CD4-positive, alpha-beta T cell (primary cell): ENCODE measurements at regions not wholly inside any gene's neighbourhood (a gene's known extent, or its start where the extent isn't known, plus 50 kb on each side); places are given as distances from the start of the nearest gene placed in this dataset.
A peak's percentile ranks its signal among the peaks of the same experiment; 100 is the strongest.

Source experiments
- ATAC-seq: fragments of 200-7000 bp; cut with Tn5 transposase; one replicate; pipeline ENCODE4 v1.10.0; 2022; ENCODE audit warnings: mild to moderate bottlenecking; ENCODE audit not compliant: poor library complexity
- CTCF ChIA-PET: fragments of 350-600 bp; sonication (Branson Sonifier 250); formaldehyde crosslinking; loops from one replicate; lab custom pipeline; 2021; ENCODE audit warnings: antibody characterized with exemption, inconsistent platforms; lab: Charles Lee
- POLR2A ChIA-PET: fragments of 350-600 bp; sonication (Branson Sonifier 250); formaldehyde crosslinking; loops from one replicate; lab custom pipeline; 2021; ENCODE audit warnings: antibody characterized with exemption, inconsistent platforms; lab: Charles Lee
- DNase-seq, 14 experiments: peaks; one replicate each; pipeline ENCODE4 v3.0.0-alpha.2; 2013 to 2020; ENCODE audit warnings: mixed read lengths in 2 of 14
- H3K27ac ChIP-seq, 2 donors: one replicate each; pipeline versions ENCODE4 v1.5.1 to v1.7.0; 2013; ENCODE audit warnings: low read length in 2 of 2, low read depth in 1 of 2, mild to moderate bottlenecking in 1 of 2
- H3K27me3 ChIP-seq, 2 experiments: 1 replicate in 1 of 2; 2 replicates in 1 of 2; pipeline versions ENCODE4 v1.6.1 to v1.7.0; 2013; ENCODE audit warnings: low read length in 2 of 2, control low read depth in 1 of 2, mild to moderate bottlenecking in 1 of 2, moderate library complexity in 1 of 2; ENCODE audit not compliant: insufficient read depth in 2 of 2, control insufficient read depth in 1 of 2
- H3K36me3 ChIP-seq: one replicate; pipeline ENCODE4 v1.6.1; 2013; ENCODE audit warnings: low read length, control low read depth; ENCODE audit not compliant: insufficient read depth
- H3K4me1 ChIP-seq: one replicate; pipeline ENCODE4 v1.6.1; 2013; ENCODE audit warnings: low read length, control low read depth; ENCODE audit not compliant: insufficient read depth
- H3K4me3 ChIP-seq: one replicate; pipeline ENCODE4 v1.5.1; 2013; ENCODE audit warnings: mild to moderate bottlenecking, low read length, moderate library complexity
- H3K9me3 ChIP-seq, 2 experiments: 1 replicate in 1 of 2; 2 replicates in 1 of 2; pipeline versions ENCODE4 v1.6.1 to v1.7.0; 2013; ENCODE audit warnings: low read length in 2 of 2, mild to moderate bottlenecking in 2 of 2, control low read depth in 1 of 2, moderate library complexity in 1 of 2; ENCODE audit not compliant: control insufficient read depth in 1 of 2, insufficient read depth in 1 of 2
- H3K27ac Mint-ChIP-seq: one replicate; pipeline ENCODE4 v1.8.0; 2020; ENCODE audit warnings: mixed read lengths
- H3K27me3 Mint-ChIP-seq: one replicate; pipeline ENCODE4 v1.8.0; 2021; ENCODE audit warnings: mixed read lengths
- H3K36me3 Mint-ChIP-seq: one replicate; pipeline ENCODE4 v1.8.0; 2021; ENCODE audit warnings: low read depth, mixed read lengths
- H3K4me1 Mint-ChIP-seq: one replicate; pipeline ENCODE4 v1.8.0; 2021; ENCODE audit warnings: low read depth, mixed read lengths
- H3K4me3 Mint-ChIP-seq: one replicate; pipeline ENCODE4 v1.8.0; 2020; ENCODE audit warnings: mild to moderate bottlenecking, mixed read lengths
- H3K9me3 Mint-ChIP-seq: one replicate; pipeline ENCODE4 v1.8.0; 2020; ENCODE audit warnings: mixed read lengths
- CTCF ChIP-seq: fragments of 200-600 bp; IDR thresholded peaks from one replicate; pipeline ENCODE4 v1.8.0; 2022; ENCODE audit warnings: antibody characterized with exemption, mild to moderate bottlenecking
- intact Hi-C, 2 experiments: fragments of 100-400 bp; cut with DNase I in 1 of 2; cut with micrococcal nuclease in 1 of 2; formaldehyde crosslinking; loops; one replicate each; pipeline versions ENCODE4 v1.15.1 to v1.9.0; 2023 to 2025; cut with DNase I, micrococcal nuclease

DNA sequence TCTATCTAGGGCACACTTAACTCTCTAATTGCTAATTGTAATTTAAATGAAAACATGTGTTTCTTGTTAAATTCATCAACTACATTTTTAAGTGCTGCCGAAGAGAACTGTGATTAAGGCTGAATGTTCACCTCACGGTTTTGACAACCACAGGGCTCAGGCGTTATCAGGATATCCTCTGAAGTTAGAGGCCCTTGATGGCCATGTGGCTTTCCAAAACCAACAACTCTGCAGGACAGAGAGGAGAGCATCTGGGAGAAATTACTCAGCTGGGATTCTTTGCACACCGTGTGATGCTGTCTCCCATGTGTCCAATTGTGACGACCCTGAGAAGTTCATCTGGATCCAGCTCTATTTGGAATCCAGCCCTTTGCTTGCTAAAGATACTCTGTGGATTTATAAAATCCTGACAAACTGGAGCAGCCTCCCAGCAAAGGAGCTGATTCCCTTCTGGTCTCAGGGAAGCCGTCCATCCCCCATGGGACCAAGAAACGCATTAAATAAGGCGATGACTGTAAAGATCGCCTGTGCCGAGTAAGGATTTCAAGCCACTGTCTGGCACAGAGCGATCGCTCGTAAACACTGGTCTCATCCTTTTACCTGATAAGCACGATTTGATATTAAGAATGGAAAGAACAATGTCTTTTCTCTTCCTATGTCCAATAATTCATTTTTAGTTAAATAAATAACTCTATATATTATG, 401.1 kb downstream of the CD83 start:
- intact Hi-C loops = no loop called here
- no peak overlapping the region for H3K27ac Mint-ChIP-seq
- CTCF ChIA-PET = no interaction called here

DNA sequence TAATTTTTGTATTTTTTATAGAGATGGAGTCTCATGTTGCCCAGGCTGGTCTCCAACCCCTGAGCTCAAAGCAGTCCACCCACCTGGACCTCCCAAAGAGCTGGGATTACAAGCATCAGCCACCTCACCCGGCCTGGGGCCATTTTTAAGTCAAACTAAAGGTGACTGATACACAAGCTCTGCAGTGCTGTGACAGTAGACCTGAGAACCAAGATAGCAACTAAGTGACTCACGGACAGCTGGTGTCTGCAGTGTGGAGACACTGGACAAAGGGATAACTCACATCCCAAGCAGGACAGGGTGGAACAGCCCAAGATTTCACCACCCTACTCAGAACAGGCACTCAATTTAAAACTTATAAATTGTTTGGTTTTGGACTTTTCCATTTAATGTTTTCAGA, 402.5 kb downstream of the CD83 start:
- Mint-ChIP-seq H3K4me3 (no peak overlapping the region), H3K27ac (no peak overlapping the region), H3K36me3 (no peaks in the 10 kb centered on the region), H3K9me3 (no peaks in the 10 kb centered on the region), H3K4me1 (no peaks in the 10 kb centered on the region), H3K27me3 (no peaks in the 10 kb centered on the region)
- ATAC-seq (no peak), DNase-seq (peak in 1 of 14 experiments; percentile 21)
- POLR2A ChIA-PET = interaction anchor here (0.7 kb wide), 1 partner anchor 353 kb away, joined by 3 read pairs; no protein-coding TSS in a partner anchor
- CTCF ChIA-PET = no interaction called here
- H3K36me3 ChIP-seq = no peaks in the 10 kb centered on the region
- no peak overlapping the region for H3K4me3 ChIP-seq
- no peaks in the 10 kb centered on the region for H3K27me3 ChIP-seq
- no peaks in the 10 kb centered on the region for H3K4me1 ChIP-seq
- intact Hi-C loops = no loop called here
- TF ChIP-seq CTCF = no peak
- H3K9me3 ChIP-seq = peaks cover 0 to 4% of the 10 kb centered on the region in 2 experiments
- no peak overlapping the region for H3K27ac ChIP-seq

More for the DNA sequence above, 401.1 kb downstream of the CD83 start:
- no peaks in the 10 kb centered on the region for H3K27me3 Mint-ChIP-seq
- no peaks in the 10 kb centered on the region for H3K36me3 ChIP-seq
- no peaks in the 10 kb centered on the region for H3K9me3 Mint-ChIP-seq
- DNase-seq (no peak), ATAC-seq (no peak)
- H3K9me3 ChIP-seq = peaks cover 0 to 4% of the 10 kb centered on the region in 2 experiments
- H3K4me1 Mint-ChIP-seq = peaks cover 3% of the 10 kb centered on the region
- TF ChIP-seq CTCF = no peak
- POLR2A ChIA-PET = no interaction called here
- no peak overlapping the region for H3K4me3 ChIP-seq
- no peaks in the 10 kb centered on the region for H3K27me3 ChIP-seq
- no peaks in the 10 kb centered on the region for H3K36me3 Mint-ChIP-seq
- H3K4me3 Mint-ChIP-seq = no peak overlapping the region
- H3K4me1 ChIP-seq = no peaks in the 10 kb centered on the region
- H3K27ac ChIP-seq = no peak overlapping the region

GRCh38 chr6:14520536-14520935, 403.0 kb downstream of the CD83 start:
- no peak for ATAC-seq
- Histone ChIP-seq H3K9me3 (peaks cover 0 to 4% of the 10 kb centered on the region in 2 experiments), H3K27ac (no peak overlapping the region), H3K4me3 (no peak overlapping the region), H3K27me3 (no peaks in the 10 kb centered on the region), H3K36me3 (no peaks in the 10 kb centered on the region), H3K4me1 (no peaks in the 10 kb centered on the region)
- no peaks in the 10 kb centered on the region for H3K27me3 Mint-ChIP-seq
- intact Hi-C loops = no loop called here
- no peak overlapping the region for H3K4me3 Mint-ChIP-seq
- ChIA-PET POLR2A (interaction anchor here (0.6 to 0.7 kb wide), 2 partner anchors 136 to 353 kb away, joined by 3 to 5 read pairs; no protein-coding TSS in a partner anchor), CTCF (no interaction called here)
- no peak for DNase-seq
- H3K36me3 Mint-ChIP-seq = no peaks in the 10 kb centered on the region
- no peak overlapping the region for H3K27ac Mint-ChIP-seq
- no peaks in the 10 kb centered on the region for H3K4me1 Mint-ChIP-seq
- no peak for TF ChIP-seq CTCF
- no peaks in the 10 kb centered on the region for H3K9me3 Mint-ChIP-seq
